ENCODE measurements at regions not wholly inside any gene's neighbourhood (a gene's known extent, or its start where the extent isn't known, plus 50 kb on each side); places are given as distances from the start of the nearest gene placed in this dataset.

DNA sequence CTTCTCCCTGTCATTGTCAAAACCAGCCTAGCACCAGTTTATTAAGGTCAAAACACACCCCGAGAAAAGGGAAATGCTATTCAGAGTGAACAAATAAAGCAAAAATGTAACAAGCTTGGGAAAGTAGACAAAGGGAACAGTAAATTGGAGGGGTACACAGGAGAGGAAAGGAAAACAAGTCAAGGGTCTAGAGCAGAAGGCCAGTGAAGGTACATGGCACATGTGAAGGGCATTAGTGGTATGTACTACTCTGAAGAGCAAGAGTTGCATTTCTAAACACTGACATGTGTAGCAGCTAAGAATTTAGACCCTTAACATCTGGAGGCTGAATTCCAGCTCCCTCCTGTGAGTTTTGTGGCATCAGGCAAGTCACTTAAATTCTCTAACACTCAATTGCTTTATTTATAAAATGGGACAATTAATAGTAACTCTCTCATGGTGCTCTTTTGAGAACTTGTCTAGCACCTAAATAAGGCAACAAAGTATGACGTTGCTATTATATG, 244.3 kb upstream of the ADAMTS9 start:
- TF ChIP-seq CTCF (IDR thresholded peaks at IDR 0.05), result no peak
- Histone ChIP-seq H3K27ac (no peak overlapping the region), H3K36me3 (no peaks in the 10 kb centered on the region), H3K4me3 (ENCODE audit: low read depth in 1 of 2, low read length in 1 of 2) (no peak overlapping the region), H3K9me3 (no peaks in the 10 kb centered on the region), H3K4me1 (ENCODE audit: control insufficient read depth in 1 of 2, insufficient read depth in 1 of 2, low read depth in 1 of 2, low read length in 1 of 2) (no peaks in the 10 kb centered on the region), H3K27me3 (no peaks in the 10 kb centered on the region)

DNA sequence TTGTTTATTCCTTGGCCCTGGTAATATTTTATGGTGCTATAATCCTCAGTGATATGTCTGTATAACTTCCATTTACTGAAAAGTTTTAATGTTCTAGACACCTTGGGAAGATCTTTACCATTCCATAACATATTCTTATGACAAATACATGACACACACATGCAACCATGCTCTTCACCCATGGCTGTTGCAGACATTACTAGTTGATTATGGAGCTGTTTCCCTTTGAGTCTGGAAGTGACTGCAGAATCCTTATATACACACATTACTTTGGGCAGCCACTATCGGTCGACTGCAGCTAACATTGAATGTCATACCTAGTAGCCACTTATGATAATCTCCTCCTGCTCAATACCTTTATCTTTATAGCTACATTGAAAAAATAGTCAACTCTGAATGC, 243.1 kb upstream of the ADAMTS9 start:
- no peaks in the 10 kb centered on the region for H3K27me3 ChIP-seq
- no peak for TF ChIP-seq CTCF (IDR thresholded peaks at IDR 0.05)
- H3K9me3 ChIP-seq, result no peaks in the 10 kb centered on the region
- H3K36me3 ChIP-seq, result no peaks in the 10 kb centered on the region
- no peak overlapping the region for H3K27ac ChIP-seq
- no peak overlapping the region for H3K4me3 ChIP-seq (ENCODE audit: low read depth in 1 of 2, low read length in 1 of 2)
- no peaks in the 10 kb centered on the region for H3K4me1 ChIP-seq (ENCODE audit: control insufficient read depth in 1 of 2, insufficient read depth in 1 of 2, low read depth in 1 of 2, low read length in 1 of 2)

DNA sequence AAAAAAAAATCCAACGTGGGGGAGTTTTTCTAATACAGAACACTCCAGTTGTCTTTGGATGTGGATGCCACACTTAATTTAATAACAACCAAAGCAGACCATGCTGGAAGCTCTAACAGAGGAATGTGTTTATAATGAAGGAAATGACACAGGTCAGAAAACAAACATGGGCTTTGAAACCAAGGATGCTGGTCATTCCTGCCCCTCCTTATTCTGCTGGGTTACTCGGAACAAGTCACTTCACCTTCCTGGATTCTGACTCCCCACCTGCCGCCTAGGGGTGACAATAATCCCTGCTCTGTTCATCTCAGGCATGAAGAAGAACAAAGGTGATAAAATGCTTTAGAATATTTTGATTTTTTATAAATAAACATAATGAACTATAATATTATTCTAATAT, 240.9 kb upstream of the ADAMTS9 start:
- no peak overlapping the region for H3K4me3 ChIP-seq (ENCODE audit: low read depth in 1 of 2, low read length in 1 of 2)
- no peaks in the 10 kb centered on the region for H3K4me1 ChIP-seq (ENCODE audit: control insufficient read depth in 1 of 2, insufficient read depth in 1 of 2, low read depth in 1 of 2, low read length in 1 of 2)
- no peaks in the 10 kb centered on the region for H3K27me3 ChIP-seq
- no peaks in the 10 kb centered on the region for H3K9me3 ChIP-seq
- TF ChIP-seq CTCF (IDR thresholded peaks at IDR 0.05), result no peak
- H3K36me3 ChIP-seq, result no peaks in the 10 kb centered on the region
- H3K27ac ChIP-seq, result no peak overlapping the region

GRCh38 chr3:64927689-64928088, 239.9 kb upstream of the ADAMTS9 start:
- H3K27ac ChIP-seq, result no peak overlapping the region
- no peaks in the 10 kb centered on the region for H3K9me3 ChIP-seq
- H3K27me3 ChIP-seq, result no peaks in the 10 kb centered on the region
- H3K4me3 ChIP-seq (ENCODE audit: low read depth in 1 of 2, low read length in 1 of 2), result no peak overlapping the region
- H3K4me1 ChIP-seq (ENCODE audit: control insufficient read depth in 1 of 2, insufficient read depth in 1 of 2, low read depth in 1 of 2, low read length in 1 of 2), result no peaks in the 10 kb centered on the region
- no peak for TF ChIP-seq CTCF (IDR thresholded peaks at IDR 0.05)
- H3K36me3 ChIP-seq, result no peaks in the 10 kb centered on the region

DNA sequence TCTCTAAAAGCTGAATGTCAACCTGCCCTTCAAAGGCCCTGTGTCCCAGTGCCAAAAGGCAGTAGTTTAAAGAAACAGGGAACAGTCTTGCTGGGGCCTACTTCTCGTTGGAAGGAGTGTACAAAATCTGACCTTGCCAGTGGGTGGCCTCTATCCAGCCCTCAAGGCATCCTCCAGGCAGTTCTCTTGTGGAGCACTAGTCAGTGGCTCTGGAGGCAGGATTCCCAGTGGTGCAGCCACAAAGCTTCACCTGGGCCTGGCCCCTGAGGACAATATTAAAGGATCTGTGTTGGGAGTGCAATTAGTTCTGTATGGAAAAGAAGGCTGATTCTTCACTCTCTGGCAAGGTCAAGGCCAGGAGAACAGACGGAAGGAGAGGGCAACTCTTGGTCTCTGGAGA, 237.8 kb upstream of the ADAMTS9 start:
- Histone ChIP-seq H3K27ac (no peak overlapping the region), H3K9me3 (no peaks in the 10 kb centered on the region), H3K27me3 (no peaks in the 10 kb centered on the region), H3K36me3 (no peaks in the 10 kb centered on the region), H3K4me3 (ENCODE audit: low read depth in 1 of 2, low read length in 1 of 2) (no peak overlapping the region), H3K4me1 (ENCODE audit: control insufficient read depth in 1 of 2, insufficient read depth in 1 of 2, low read depth in 1 of 2, low read length in 1 of 2) (no peaks in the 10 kb centered on the region)
- no peak for TF ChIP-seq CTCF (IDR thresholded peaks at IDR 0.05)

GRCh38 chr3:64924961-64925360, 237.2 kb upstream of the ADAMTS9 start:
- no peaks in the 10 kb centered on the region for H3K9me3 ChIP-seq
- no peak overlapping the region for H3K27ac ChIP-seq
- H3K36me3 ChIP-seq, result no peaks in the 10 kb centered on the region
- H3K4me1 ChIP-seq (ENCODE audit: control insufficient read depth in 1 of 2, insufficient read depth in 1 of 2, low read depth in 1 of 2, low read length in 1 of 2), result no peaks in the 10 kb centered on the region
- no peaks in the 10 kb centered on the region for H3K27me3 ChIP-seq
- no peak for TF ChIP-seq CTCF (IDR thresholded peaks at IDR 0.05)
- no peak overlapping the region for H3K4me3 ChIP-seq (ENCODE audit: low read depth in 1 of 2, low read length in 1 of 2)

Measured in neutrophil (primary cell).